ENCODE measurements at regions not wholly inside any gene's neighbourhood (a gene's known extent, or its start where the extent isn't known, plus 50 kb on each side); places are given as distances from the start of the nearest gene placed in this dataset.

DNA sequence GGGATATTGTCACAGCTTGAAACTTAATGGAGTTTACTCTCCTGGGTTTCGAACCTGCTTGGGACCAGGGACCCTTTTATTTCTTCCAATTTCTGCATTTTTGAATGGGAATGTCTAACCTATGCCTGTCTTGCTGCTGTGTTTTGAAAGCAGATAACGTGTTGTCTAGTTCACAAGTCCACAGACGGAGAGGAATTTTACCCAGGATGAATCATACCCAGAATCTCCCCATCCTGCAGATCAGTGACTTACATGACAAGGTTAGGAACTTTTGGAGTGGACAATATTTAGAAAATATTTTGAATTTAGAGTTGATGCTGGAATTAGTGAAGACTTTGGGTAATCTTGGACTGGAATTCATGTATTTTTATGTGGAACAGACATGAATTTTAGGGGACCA is 68.6 kb upstream of the RFXAP start:
- TF ChIP-seq, protein P1, sequence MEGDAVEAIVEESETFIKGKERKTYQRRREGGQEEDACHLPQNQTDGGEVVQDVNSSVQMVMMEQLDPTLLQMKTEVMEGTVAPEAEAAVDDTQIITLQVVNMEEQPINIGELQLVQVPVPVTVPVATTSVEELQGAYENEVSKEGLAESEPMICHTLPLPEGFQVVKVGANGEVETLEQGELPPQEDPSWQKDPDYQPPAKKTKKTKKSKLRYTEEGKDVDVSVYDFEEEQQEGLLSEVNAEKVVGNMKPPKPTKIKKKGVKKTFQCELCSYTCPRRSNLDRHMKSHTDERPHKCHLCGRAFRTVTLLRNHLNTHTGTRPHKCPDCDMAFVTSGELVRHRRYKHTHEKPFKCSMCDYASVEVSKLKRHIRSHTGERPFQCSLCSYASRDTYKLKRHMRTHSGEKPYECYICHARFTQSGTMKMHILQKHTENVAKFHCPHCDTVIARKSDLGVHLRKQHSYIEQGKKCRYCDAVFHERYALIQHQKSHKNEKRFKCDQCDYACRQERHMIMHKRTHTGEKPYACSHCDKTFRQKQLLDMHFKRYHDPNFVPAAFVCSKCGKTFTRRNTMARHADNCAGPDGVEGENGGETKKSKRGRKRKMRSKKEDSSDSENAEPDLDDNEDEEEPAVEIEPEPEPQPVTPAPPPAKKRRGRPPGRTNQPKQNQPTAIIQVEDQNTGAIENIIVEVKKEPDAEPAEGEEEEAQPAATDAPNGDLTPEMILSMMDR (conservative IDR thresholded peaks at IDR 0.05 in 1 of 2, IDR thresholded peaks at IDR 0.05 in 1 of 2; ENCODE audit: low read depth in 1 of 2, low read length in 2 of 2) = no peak
- no peak for TF ChIP-seq EZH2 (IDR thresholded peaks at IDR 0.05; ENCODE audit: low read length, missing control alignments)
